Activated naive CD4-positive, alpha-beta T cell treated with anti-CD3 and anti-CD28 coated beads, Interleukin-2, amount 50 U/mL, for 72 hours (primary cell): ENCODE measurements at regions not wholly inside any gene's neighbourhood (a gene's known extent, or its start where the extent isn't known, plus 50 kb on each side); places are given as distances from the start of the nearest gene placed in this dataset.

Experiments used
- ATAC-seq, 2 donors: fragments of 150-1000 bp; cut with Tn5 transposase; 2 replicates each; pipeline ENCODE4 v1.10.0; 2021; ENCODE audit warnings: mild to moderate bottlenecking in 2 of 2, moderate library complexity in 2 of 2
- DNase-seq, 2 donors: peaks; one replicate each; pipeline ENCODE4 v3.0.0; 2021 to 2022; ENCODE audit warnings: low spot score in 2 of 2
- H3K27ac Mint-ChIP-seq, 2 donors: one replicate each; pipeline ENCODE4 v1.8.0; 2022; ENCODE audit warnings: mild to moderate bottlenecking in 2 of 2, mixed read lengths in 2 of 2
- H3K36me3 Mint-ChIP-seq, 2 donors: one replicate each; pipeline ENCODE4 v1.8.0; 2022; ENCODE audit warnings: mixed read lengths in 2 of 2
- H3K9me3 Mint-ChIP-seq, 2 donors: one replicate each; pipeline ENCODE4 v1.8.0; 2022; ENCODE audit warnings: mixed read lengths in 2 of 2

GRCh38 chr5:2669259-2669658, 82.2 kb downstream of the IRX2 start:
- DNase-seq = no peak
- Mint-ChIP-seq H3K36me3 (no peaks in the 10 kb centered on the region), H3K9me3 (no peaks in the 10 kb centered on the region), H3K27ac (no peak overlapping the region)
- ATAC-seq = no peak

GRCh38 chr5:2666081-2666480, 85.4 kb downstream of the IRX2 start:
- Mint-ChIP-seq H3K36me3 (no peaks in the 10 kb centered on the region), H3K9me3 (no peaks in the 10 kb centered on the region), H3K27ac (no peak overlapping the region)
- ATAC-seq (no peak), DNase-seq (no peak)

GRCh38 chr5:2663489-2663888, 88.0 kb downstream of the IRX2 start:
- H3K9me3 Mint-ChIP-seq = no peaks in the 10 kb centered on the region
- no peak for ATAC-seq
- no peak overlapping the region for H3K27ac Mint-ChIP-seq

GRCh38 chr5:2660315-2660714, 91.2 kb downstream of the IRX2 start:
- no peak for DNase-seq
- no peak for ATAC-seq
- Mint-ChIP-seq H3K36me3 (peaks cover 0 to 5% of the 10 kb centered on the region in 2 donors), H3K27ac (no peak overlapping the region), H3K9me3 (no peaks in the 10 kb centered on the region)

More at GRCh38 chr5:2663489-2663888, 88.0 kb downstream of the IRX2 start:
- peaks cover 0 to 3% of the 10 kb centered on the region in 2 donors for H3K36me3 Mint-ChIP-seq
- DNase-seq = no peak

- no peak for DNase-seq
- ATAC-seq = no peak
- Mint-ChIP-seq H3K9me3 (no peaks in the 10 kb centered on the region), H3K27ac (no peak overlapping the region), H3K36me3 (peaks cover 0 to 5% of the 10 kb centered on the region in 2 donors)
These were observed 92.5 kb downstream of the IRX2 start for GRCh38 chr5:2658881-2659470.

GRCh38 chr5:2658447-2658846, 93.0 kb downstream of the IRX2 start:
- DNase-seq (no peak), ATAC-seq (no peak)
- Mint-ChIP-seq H3K27ac (no peak overlapping the region), H3K9me3 (no peaks in the 10 kb centered on the region), H3K36me3 (peaks cover 0 to 5% of the 10 kb centered on the region in 2 donors)

GRCh38 chr5:2657151-2657550, 94.3 kb downstream of the IRX2 start:
- DNase-seq (no peak), ATAC-seq (no peak)
- Mint-ChIP-seq H3K27ac (no peak overlapping the region), H3K36me3 (peaks cover 0 to 5% of the 10 kb centered on the region in 2 donors), H3K9me3 (no peaks in the 10 kb centered on the region)

- peaks cover 0 to 5% of the 10 kb centered on the region in 2 donors for H3K36me3 Mint-ChIP-seq
- no peak for DNase-seq
- H3K9me3 Mint-ChIP-seq = no peaks in the 10 kb centered on the region
- no peak overlapping the region for H3K27ac Mint-ChIP-seq
- no peak for ATAC-seq
These were observed 95.3 kb downstream of the IRX2 start for GRCh38 chr5:2656206-2656605.

- peaks cover 0 to 5% of the 10 kb centered on the region in 2 donors for H3K36me3 Mint-ChIP-seq
- no peak for ATAC-seq
- DNase-seq = no peak
- H3K9me3 Mint-ChIP-seq = peaks cover 4 to 5% of the 10 kb centered on the region in 2 donors
- no peak overlapping the region for H3K27ac Mint-ChIP-seq
These were observed 97.5 kb downstream of the IRX2 start for GRCh38 chr5:2653991-2654390.

GRCh38 chr5:2651116-2651515, 100.4 kb downstream of the IRX2 start:
- DNase-seq = no peak
- ATAC-seq = no peak
- Mint-ChIP-seq H3K27ac (no peak overlapping the region), H3K9me3 (peaks cover 9 to 15% of the 10 kb centered on the region in 2 donors), H3K36me3 (no peaks in the 10 kb centered on the region)

- Mint-ChIP-seq H3K36me3 (peaks cover 0 to 4% of the 10 kb centered on the region in 2 donors), H3K9me3 (peaks cover 0 to 5% of the 10 kb centered on the region in 2 donors), H3K27ac (no peak overlapping the region)
- ATAC-seq = no peak
- DNase-seq = no peak
These were observed 108.7 kb downstream of the IRX2 start for GRCh38 chr5:2642684-2643345.

GRCh38 chr5:2640717-2641116, 110.8 kb downstream of the IRX2 start:
- ATAC-seq (no peak), DNase-seq (no peak)
- Mint-ChIP-seq H3K36me3 (peaks cover 0 to 4% of the 10 kb centered on the region in 2 donors), H3K9me3 (no peaks in the 10 kb centered on the region), H3K27ac (no peak overlapping the region)

GRCh38 chr5:2639425-2639824, 112.1 kb downstream of the IRX2 start:
- peaks cover 0 to 4% of the 10 kb centered on the region in 2 donors for H3K36me3 Mint-ChIP-seq
- no peak overlapping the region for H3K27ac Mint-ChIP-seq
- H3K9me3 Mint-ChIP-seq = peaks cover 0 to 5% of the 10 kb centered on the region in 2 donors
- DNase-seq (no peak), ATAC-seq (no peak)

- no peaks in the 10 kb centered on the region for H3K36me3 Mint-ChIP-seq
- no peak overlapping the region for H3K27ac Mint-ChIP-seq
- H3K9me3 Mint-ChIP-seq = peaks cover 0 to 5% of the 10 kb centered on the region in 2 donors
- DNase-seq (no peak), ATAC-seq (no peak)
These were observed 116.9 kb downstream of the IRX2 start for GRCh38 chr5:2634399-2635176.

GRCh38 chr5:2633992-2634391, 117.5 kb downstream of the IRX2 start:
- H3K9me3 Mint-ChIP-seq = peaks cover 0 to 5% of the 10 kb centered on the region in 2 donors
- no peak overlapping the region for H3K27ac Mint-ChIP-seq
- DNase-seq (no peak), ATAC-seq (no peak)
- no peaks in the 10 kb centered on the region for H3K36me3 Mint-ChIP-seq

- DNase-seq (no peak), ATAC-seq (no peak)
- Mint-ChIP-seq H3K36me3 (no peaks in the 10 kb centered on the region), H3K27ac (no peak overlapping the region), H3K9me3 (peaks cover 4 to 5% of the 10 kb centered on the region in 2 donors)
These were observed 119.7 kb downstream of the IRX2 start for GRCh38 chr5:2631758-2632157.

- DNase-seq (no peak), ATAC-seq (no peak)
- no peaks in the 10 kb centered on the region for H3K36me3 Mint-ChIP-seq
- H3K9me3 Mint-ChIP-seq = peaks cover 0 to 4% of the 10 kb centered on the region in 2 donors
- H3K27ac Mint-ChIP-seq = no peak overlapping the region
These were observed 122.4 kb downstream of the IRX2 start for GRCh38 chr5:2629045-2629444.
